Sciatic nerve (tissue), 2 donors: ENCODE measurements at regions not wholly inside any gene's neighbourhood (a gene's known extent, or its start where the extent isn't known, plus 50 kb on each side); places are given as distances from the start of the nearest gene placed in this dataset.
A peak's percentile ranks its signal among the peaks of the same experiment; 100 is the strongest.

Source experiments
- ATAC-seq: fragments of 200-7000 bp; cut with Tn5 transposase; one replicate; pipeline ENCODE4 v1.9.1; 2020; ENCODE audit warnings: mild to moderate bottlenecking, moderate library complexity
- DNase-seq: peaks from one replicate; pipeline ENCODE4 v3.0.0-alpha.2; 2020; ENCODE audit warnings: low spot score
- intact Hi-C: fragments of 100-400 bp; cut with DNase I; formaldehyde crosslinking; loops from one replicate; pipeline ENCODE4 v1.14.2; 2022
- donor health status: DM: no; HTN: no; CAD: no.
- donor health status: DM: no; HTN: no; CAD: no.

GRCh38 chr5:35337340-35338156 lies 107.3 kb upstream of the PRLR start:
- no peak for DNase-seq
- ATAC-seq, result no peak
- intact Hi-C loops, result no loop called here

GRCh38 chr5:35336230-35336629 lies 105.9 kb upstream of the PRLR start:
- DNase-seq (no peak), ATAC-seq (no peak)
- intact Hi-C loops, result no loop called here

GRCh38 chr5:35335752-35336151 lies 105.5 kb upstream of the PRLR start:
- no peak for DNase-seq
- no peak for ATAC-seq
- intact Hi-C loops, result no loop called here

GRCh38 chr5:35333366-35333765 lies 103.1 kb upstream of the PRLR start:
- DNase-seq (no peak), ATAC-seq (peak; percentile 82)
- intact Hi-C loops, result no loop called here

GRCh38 chr5:35331956-35332950 lies 102.0 kb upstream of the PRLR start:
- intact Hi-C loops, result no loop called here
- ATAC-seq (peak; percentile 69), DNase-seq (no peak)

GRCh38 chr5:35325836-35326235 lies 95.5 kb upstream of the PRLR start:
- ATAC-seq (no peak), DNase-seq (no peak)
- intact Hi-C loops, result no loop called here

GRCh38 chr5:35324679-35325078 lies 94.4 kb upstream of the PRLR start:
- ATAC-seq (no peak), DNase-seq (no peak)
- intact Hi-C loops, result no loop called here

- intact Hi-C loops, result no loop called here
- DNase-seq (no peak), ATAC-seq (peak; percentile 22)
Measured at GRCh38 chr5:35324201-35324600, 93.9 kb upstream of the PRLR start.

GRCh38 chr5:35320029-35320428 lies 89.7 kb upstream of the PRLR start:
- ATAC-seq (no peak), DNase-seq (no peak)
- intact Hi-C loops, result no loop called here

GRCh38 chr5:35319333-35320002 lies 89.2 kb upstream of the PRLR start:
- intact Hi-C loops, result no loop called here
- ATAC-seq, result peak; percentile 62
- peak; percentile 83 for DNase-seq

- DNase-seq (no peak), ATAC-seq (no peak)
- intact Hi-C loops, result no loop called here
Measured at GRCh38 chr5:35317586-35317985, 87.3 kb upstream of the PRLR start.

- ATAC-seq, result no peak
- no peak for DNase-seq
- intact Hi-C loops, result no loop called here
Measured at GRCh38 chr5:35316611-35317274, 86.5 kb upstream of the PRLR start.

- DNase-seq, result no peak
- ATAC-seq, result peak; percentile 83
- intact Hi-C loops, result no loop called here
Measured at GRCh38 chr5:35313291-35313690, 83.0 kb upstream of the PRLR start.

- intact Hi-C loops, result no loop called here
- ATAC-seq (no peak), DNase-seq (no peak)
Measured at GRCh38 chr5:35312267-35312666, 82.0 kb upstream of the PRLR start.

GRCh38 chr5:35309365-35310130 lies 79.3 kb upstream of the PRLR start:
- no peak for DNase-seq
- ATAC-seq, result no peak
- intact Hi-C loops, result no loop called here

GRCh38 chr5:35308421-35308820 lies 78.1 kb upstream of the PRLR start:
- intact Hi-C loops, result no loop called here
- DNase-seq (no peak), ATAC-seq (no peak)

GRCh38 chr5:35306716-35307365 lies 76.6 kb upstream of the PRLR start:
- DNase-seq (no peak), ATAC-seq (no peak)
- intact Hi-C loops, result no loop called here
